Neural cell (in vitro differentiated cells): ENCODE measurements at regions not wholly inside any gene's neighbourhood (a gene's known extent, or its start where the extent isn't known, plus 50 kb on each side); places are given as distances from the start of the nearest gene placed in this dataset.

Experiments
- H2AFZ ChIP-seq: fragments of 200-600, 300-800 bp; sonication (generic), shearing (Covaris generic); 2 replicates; pipeline ENCODE4 v1.6.0; 2014; ENCODE audit warnings: low read depth, mild to moderate bottlenecking, antibody characterized with exemption, low read length, moderate library complexity
- H3F3A ChIP-seq: fragments of 200-600 bp; shearing (Covaris generic); 2 replicates; pipeline ENCODE4 v1.6.1; 2016; ENCODE audit warnings: mild to moderate bottlenecking, moderate library complexity, mixed read lengths, antibody characterized with exemption, low read length; ENCODE audit not compliant: insufficient read depth, poor library complexity, severe bottlenecking
- H3K27ac ChIP-seq: fragments of 200-600, 300-800 bp; sonication (generic), shearing (Covaris generic); 2 replicates; pipeline ENCODE4 v1.5.1; 2014; ENCODE audit warnings: mild to moderate bottlenecking, low read length, moderate library complexity
- H3K27me3 ChIP-seq: fragments of 300-800, 200-600 bp; sonication (generic), shearing (Covaris generic); 2 replicates; pipeline ENCODE4 v1.6.0; 2014; ENCODE audit warnings: mild to moderate bottlenecking, low read depth, low read length, moderate library complexity; ENCODE audit not compliant: insufficient read depth
- H3K36me3 ChIP-seq: fragments of 300-800, 200-600 bp; sonication (generic), shearing (Covaris generic); 2 replicates; pipeline ENCODE4 v1.5.1; 2014; ENCODE audit warnings: mild to moderate bottlenecking, antibody characterized with exemption, low read length, moderate library complexity; ENCODE audit not compliant: insufficient read depth
- H3K4me2 ChIP-seq: fragments of 300-800, 200-600 bp; sonication (generic), shearing (Covaris generic); 2 replicates; pipeline ENCODE4 v1.6.0; 2014; ENCODE audit warnings: mild to moderate bottlenecking, low read length
- H3K4me3 ChIP-seq: fragments of 300-800, 200-600 bp; sonication (generic), shearing (Covaris generic); 2 replicates; pipeline ENCODE4 v1.5.1; 2014; ENCODE audit warnings: mild to moderate bottlenecking, low read length, moderate library complexity
- H3K79me2 ChIP-seq: fragments of 200-600 bp; shearing (Covaris generic); replicated peaks from 2 replicates; pipeline ENCODE4 v1.6.0; 2014; ENCODE audit warnings: mild to moderate bottlenecking, low read length, moderate library complexity; ENCODE audit not compliant: insufficient read depth
- H3K9ac ChIP-seq: fragments of 300-800, 200-600 bp; sonication (generic), shearing (Covaris generic); 2 replicates; pipeline ENCODE4 v1.6.1; 2016; ENCODE audit warnings: mild to moderate bottlenecking, low read length, mixed read lengths
- H3K9me2 ChIP-seq: fragments of 200-600 bp; shearing (Covaris generic); 2 replicates; pipeline ENCODE4 v1.6.1; 2016; ENCODE audit warnings: mild to moderate bottlenecking, low read length, mixed read lengths; ENCODE audit not compliant: insufficient read depth
- H3K9me3 ChIP-seq: fragments of 200-600, 300-800 bp; sonication (generic), shearing (Covaris generic); 2 replicates; pipeline ENCODE4 v1.6.1; 2016; ENCODE audit warnings: mild to moderate bottlenecking, mixed run types, low read length, moderate library complexity, mixed read lengths
- H4K20me1 ChIP-seq: fragments of 200-600 bp; shearing (Covaris generic); 2 replicates; pipeline ENCODE4 v1.6.1; 2016; ENCODE audit warnings: mild to moderate bottlenecking, mixed run types; ENCODE audit not compliant: insufficient read depth
- EP300 ChIP-seq: fragments of 450-650 bp; conservative IDR thresholded peaks from 2 replicates; pipeline ENCODE4 v1.6.1; 2014; ENCODE audit warnings: antibody characterized with exemption, mild to moderate bottlenecking, moderate library complexity; ENCODE audit not compliant: poor library complexity, severe bottlenecking
- MXI1 ChIP-seq: fragments of 450-650 bp; conservative IDR thresholded peaks from 2 replicates; pipeline ENCODE4 v1.6.1; 2014; ENCODE audit warnings: antibody characterized with exemption, mild to moderate bottlenecking; ENCODE audit not compliant: poor library complexity, severe bottlenecking
- RAD21 ChIP-seq: fragments of 450-650 bp; conservative IDR thresholded peaks from 2 replicates; pipeline ENCODE4 v1.6.1; 2014; ENCODE audit warnings: antibody characterized with exemption, mild to moderate bottlenecking, moderate library complexity
- TF ChIP-seq, protein P1 (sequence below): IDR thresholded peaks from 2 replicates; pipeline ENCODE4 v1.6.1; 2012; ENCODE audit warnings: borderline replicate concordance
- TF ChIP-seq, protein P2 (sequence below): fragments of 450-650 bp; IDR thresholded peaks from 2 replicates; pipeline ENCODE4 v1.5.1; 2014; ENCODE audit warnings: antibody characterized with exemption, mild to moderate bottlenecking, moderate library complexity; ENCODE audit not compliant: poor library complexity, severe bottlenecking

DNA sequence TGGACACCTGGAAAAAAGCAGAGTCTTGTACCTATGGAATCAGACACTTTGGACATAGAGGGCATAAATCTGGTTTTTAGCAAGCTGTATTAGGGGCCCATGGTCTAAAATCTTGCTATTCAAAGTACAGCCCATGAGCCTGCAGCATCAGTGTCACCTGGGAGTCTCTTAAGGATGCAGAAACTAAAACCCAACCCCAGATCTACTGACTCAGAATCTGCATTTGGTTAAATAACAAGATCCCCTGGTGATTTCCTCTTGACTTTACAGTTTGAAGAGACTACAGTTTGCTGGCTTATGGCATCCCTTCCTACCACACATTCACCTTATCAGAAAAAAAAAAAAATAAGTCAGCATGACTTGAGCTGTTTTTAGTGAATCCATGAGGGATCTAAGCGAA lies 74.9 kb upstream of the NR2F2 start:
- no peaks in the 10 kb centered on the region for H3K79me2 ChIP-seq
- H3K9ac ChIP-seq = no peak overlapping the region
- H2AFZ ChIP-seq = no peak overlapping the region
- H3K4me2 ChIP-seq = no peak overlapping the region
- no peaks in the 10 kb centered on the region for H3K9me2 ChIP-seq
- no peak overlapping the region for H3K27ac ChIP-seq
- no peaks in the 10 kb centered on the region for H4K20me1 ChIP-seq
- no peaks in the 10 kb centered on the region for H3K27me3 ChIP-seq
- H3K9me3 ChIP-seq = no peaks in the 10 kb centered on the region
- no peak for TF ChIP-seq EP300
- no peak for TF ChIP-seq RAD21
- H3K4me3 ChIP-seq = no peak overlapping the region
- H3K36me3 ChIP-seq = no peaks in the 10 kb centered on the region
- H3F3A ChIP-seq = no peaks in the 10 kb centered on the region

DNA sequence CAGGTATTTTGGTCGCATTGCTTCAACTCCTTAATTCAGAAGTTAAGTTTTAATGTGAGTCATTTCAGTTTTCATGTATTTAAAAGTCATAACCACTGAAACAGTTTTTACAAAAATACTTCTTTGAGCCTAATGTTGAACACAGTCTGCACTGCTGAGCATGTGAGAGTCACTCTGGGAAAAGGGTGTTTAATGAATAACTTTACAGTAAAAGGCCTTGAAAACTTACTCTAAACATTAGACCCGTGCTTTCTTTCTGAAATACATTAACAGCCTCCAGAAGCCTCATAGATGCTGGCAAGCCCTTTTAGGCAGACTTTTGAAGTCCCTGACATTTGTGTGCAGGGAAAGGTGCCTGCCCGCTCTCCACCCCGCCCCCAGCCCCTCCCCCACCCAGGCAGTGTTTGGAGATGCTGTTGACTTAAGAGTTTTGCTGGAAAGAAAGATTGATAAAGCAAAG lies 68.9 kb upstream of the NR2F2 start:
- no peak overlapping the region for H3K4me3 ChIP-seq
- H3K36me3 ChIP-seq = no peaks in the 10 kb centered on the region
- no peaks in the 10 kb centered on the region for H3K27me3 ChIP-seq
- H2AFZ ChIP-seq = no peak overlapping the region
- TF ChIP-seq, protein P1, sequence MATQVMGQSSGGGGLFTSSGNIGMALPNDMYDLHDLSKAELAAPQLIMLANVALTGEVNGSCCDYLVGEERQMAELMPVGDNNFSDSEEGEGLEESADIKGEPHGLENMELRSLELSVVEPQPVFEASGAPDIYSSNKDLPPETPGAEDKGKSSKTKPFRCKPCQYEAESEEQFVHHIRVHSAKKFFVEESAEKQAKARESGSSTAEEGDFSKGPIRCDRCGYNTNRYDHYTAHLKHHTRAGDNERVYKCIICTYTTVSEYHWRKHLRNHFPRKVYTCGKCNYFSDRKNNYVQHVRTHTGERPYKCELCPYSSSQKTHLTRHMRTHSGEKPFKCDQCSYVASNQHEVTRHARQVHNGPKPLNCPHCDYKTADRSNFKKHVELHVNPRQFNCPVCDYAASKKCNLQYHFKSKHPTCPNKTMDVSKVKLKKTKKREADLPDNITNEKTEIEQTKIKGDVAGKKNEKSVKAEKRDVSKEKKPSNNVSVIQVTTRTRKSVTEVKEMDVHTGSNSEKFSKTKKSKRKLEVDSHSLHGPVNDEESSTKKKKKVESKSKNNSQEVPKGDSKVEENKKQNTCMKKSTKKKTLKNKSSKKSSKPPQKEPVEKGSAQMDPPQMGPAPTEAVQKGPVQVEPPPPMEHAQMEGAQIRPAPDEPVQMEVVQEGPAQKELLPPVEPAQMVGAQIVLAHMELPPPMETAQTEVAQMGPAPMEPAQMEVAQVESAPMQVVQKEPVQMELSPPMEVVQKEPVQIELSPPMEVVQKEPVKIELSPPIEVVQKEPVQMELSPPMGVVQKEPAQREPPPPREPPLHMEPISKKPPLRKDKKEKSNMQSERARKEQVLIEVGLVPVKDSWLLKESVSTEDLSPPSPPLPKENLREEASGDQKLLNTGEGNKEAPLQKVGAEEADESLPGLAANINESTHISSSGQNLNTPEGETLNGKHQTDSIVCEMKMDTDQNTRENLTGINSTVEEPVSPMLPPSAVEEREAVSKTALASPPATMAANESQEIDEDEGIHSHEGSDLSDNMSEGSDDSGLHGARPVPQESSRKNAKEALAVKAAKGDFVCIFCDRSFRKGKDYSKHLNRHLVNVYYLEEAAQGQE = no peak
- no peak for TF ChIP-seq MXI1
- TF ChIP-seq, protein P2, sequence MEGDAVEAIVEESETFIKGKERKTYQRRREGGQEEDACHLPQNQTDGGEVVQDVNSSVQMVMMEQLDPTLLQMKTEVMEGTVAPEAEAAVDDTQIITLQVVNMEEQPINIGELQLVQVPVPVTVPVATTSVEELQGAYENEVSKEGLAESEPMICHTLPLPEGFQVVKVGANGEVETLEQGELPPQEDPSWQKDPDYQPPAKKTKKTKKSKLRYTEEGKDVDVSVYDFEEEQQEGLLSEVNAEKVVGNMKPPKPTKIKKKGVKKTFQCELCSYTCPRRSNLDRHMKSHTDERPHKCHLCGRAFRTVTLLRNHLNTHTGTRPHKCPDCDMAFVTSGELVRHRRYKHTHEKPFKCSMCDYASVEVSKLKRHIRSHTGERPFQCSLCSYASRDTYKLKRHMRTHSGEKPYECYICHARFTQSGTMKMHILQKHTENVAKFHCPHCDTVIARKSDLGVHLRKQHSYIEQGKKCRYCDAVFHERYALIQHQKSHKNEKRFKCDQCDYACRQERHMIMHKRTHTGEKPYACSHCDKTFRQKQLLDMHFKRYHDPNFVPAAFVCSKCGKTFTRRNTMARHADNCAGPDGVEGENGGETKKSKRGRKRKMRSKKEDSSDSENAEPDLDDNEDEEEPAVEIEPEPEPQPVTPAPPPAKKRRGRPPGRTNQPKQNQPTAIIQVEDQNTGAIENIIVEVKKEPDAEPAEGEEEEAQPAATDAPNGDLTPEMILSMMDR = no peak
- no peaks in the 10 kb centered on the region for H3K9me3 ChIP-seq
- H3K9me2 ChIP-seq = no peaks in the 10 kb centered on the region
- H3K27ac ChIP-seq = no peak overlapping the region
- no peaks in the 10 kb centered on the region for H3F3A ChIP-seq
- H3K4me2 ChIP-seq = no peak overlapping the region
- no peak overlapping the region for H3K9ac ChIP-seq
- no peaks in the 10 kb centered on the region for H4K20me1 ChIP-seq
- H3K79me2 ChIP-seq = no peaks in the 10 kb centered on the region

DNA sequence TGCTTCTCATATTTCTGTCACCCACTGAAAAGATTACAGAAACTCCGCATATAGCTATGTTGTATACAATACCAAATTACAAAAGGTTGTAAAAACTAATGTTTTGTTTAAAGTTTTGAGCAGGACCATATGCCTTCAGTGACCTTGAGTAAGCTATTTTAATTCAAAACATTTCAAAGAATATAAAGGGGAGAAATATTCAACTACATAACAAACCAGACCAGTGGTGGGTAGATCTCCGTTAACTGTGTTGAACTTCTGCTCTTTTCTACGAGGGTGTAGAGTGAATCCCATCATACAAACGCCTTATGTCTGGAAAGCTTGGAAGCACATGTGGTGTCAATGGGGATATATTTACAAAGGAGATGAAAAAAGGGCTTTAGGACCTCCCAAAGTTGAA lies 68.4 kb upstream of the NR2F2 start:
- H2AFZ ChIP-seq = no peak overlapping the region
- H3K36me3 ChIP-seq = no peaks in the 10 kb centered on the region
- no peak overlapping the region for H3K27ac ChIP-seq
- no peaks in the 10 kb centered on the region for H3K27me3 ChIP-seq
- no peaks in the 10 kb centered on the region for H3K9me3 ChIP-seq
- H4K20me1 ChIP-seq = no peaks in the 10 kb centered on the region
- no peak overlapping the region for H3K4me3 ChIP-seq
- H3K79me2 ChIP-seq = no peaks in the 10 kb centered on the region
- no peaks in the 10 kb centered on the region for H3F3A ChIP-seq
- no peaks in the 10 kb centered on the region for H3K9me2 ChIP-seq
- H3K4me2 ChIP-seq = no peak overlapping the region
- TF ChIP-seq, protein P2 = no peak
- no peak overlapping the region for H3K9ac ChIP-seq
